Testis (tissue), 2 donors: ENCODE measurements at regions not wholly inside any gene's neighbourhood (a gene's known extent, or its start where the extent isn't known, plus 50 kb on each side); places are given as distances from the start of the nearest gene placed in this dataset.

Source experiments
- DNase-seq: peaks from one replicate; pipeline ENCODE4 v3.0.0-alpha.2; 2019
- H3K27ac ChIP-seq, 2 donors: fragments of 200-600 bp; sonication (generic); one replicate each; pipeline ENCODE4 v1.5.1; 2019
- H3K27me3 ChIP-seq: fragments of 200-600 bp; sonication (generic); one replicate; pipeline ENCODE4 v1.5.1; 2019
- H3K36me3 ChIP-seq: fragments of 200-600 bp; sonication (generic); one replicate; pipeline ENCODE4 v1.5.1; 2017; ENCODE audit warnings: low read depth; ENCODE audit errors: missing control alignments
- H3K4me1 ChIP-seq: fragments of 200-600 bp; sonication (generic); one replicate; pipeline ENCODE4 v1.5.1; 2019
- H3K4me3 ChIP-seq, 2 donors: fragments of 200-600 bp; sonication (generic); one replicate each; pipeline ENCODE4 v1.5.1; 2017 to 2019
- H3K9me3 ChIP-seq: fragments of 200-600 bp; sonication (generic); one replicate; pipeline ENCODE4 v1.5.1; 2017
- CTCF ChIP-seq, 3 experiments: fragments of 450-650 bp in 2 of 3; fragments of 200-600 bp in 1 of 3; sonication (generic) in 1 of 3; IDR thresholded peaks; one replicate each; pipeline ENCODE4 v1.5.1; 2016 to 2019; ENCODE audit warnings: antibody characterized with exemption in 3 of 3, mild to moderate bottlenecking in 2 of 3, moderate library complexity in 1 of 3
- POLR2A ChIP-seq: fragments of 450-650 bp; IDR thresholded peaks from one replicate; pipeline ENCODE4 v1.6.1; 2017; ENCODE audit warnings: antibody characterized with exemption, mild to moderate bottlenecking, moderate library complexity
- WGBS, 2 donors: methylation state at CpG; one replicate each; pipeline ENCODE4 v1.1.5; 2018; 5-methylcytosine and 5-hydroxymethylcytosine counted together
- intact Hi-C: fragments of 100-400 bp; cut with DNase I; formaldehyde crosslinking; loops from one replicate; pipeline ENCODE4 v1.15.1; 2023; ENCODE audit warnings: low total_unique reads

- 88 to 96% methylated on average over 1 of the region's 1 CpG for WGBS, 2 donors
- intact Hi-C loops, result no loop called here
Observed at GRCh38 chr4:133493776-133494175, 344.7 kb downstream of the PCDH10 start.

GRCh38 chr4:133493241-133493640 is 344.1 kb downstream of the PCDH10 start:
- WGBS, 2 donors, result 88 to 89% methylated on average over 1 of the region's 1 CpG
- H3K36me3 ChIP-seq, result no peaks in the 10 kb centered on the region
- H3K27me3 ChIP-seq, result no peaks in the 10 kb centered on the region
- H3K4me3 ChIP-seq, result no peak overlapping the region
- no peak for TF ChIP-seq POLR2A
- no peak for TF ChIP-seq CTCF (IDR thresholded peaks at IDR 0.05)
- no peak for DNase-seq
- no peaks in the 10 kb centered on the region for H3K9me3 ChIP-seq
- no peaks in the 10 kb centered on the region for H3K4me1 ChIP-seq
- intact Hi-C loops, result no loop called here
- no peak overlapping the region for H3K27ac ChIP-seq

More at GRCh38 chr4:133493776-133494175, 344.7 kb downstream of the PCDH10 start:
- Histone ChIP-seq H3K4me1 (no peaks in the 10 kb centered on the region), H3K9me3 (no peaks in the 10 kb centered on the region), H3K36me3 (no peaks in the 10 kb centered on the region), H3K27ac (no peak overlapping the region), H3K27me3 (no peaks in the 10 kb centered on the region), H3K4me3 (no peak overlapping the region)
- TF ChIP-seq CTCF (IDR thresholded peaks at IDR 0.05) (no peak), POLR2A (no peak)
- DNase-seq, result no peak

- no peak for DNase-seq
- Histone ChIP-seq H3K36me3 (no peaks in the 10 kb centered on the region), H3K9me3 (no peaks in the 10 kb centered on the region), H3K27me3 (no peaks in the 10 kb centered on the region), H3K4me3 (no peak overlapping the region), H3K4me1 (no peaks in the 10 kb centered on the region), H3K27ac (no peak overlapping the region)
- WGBS, 2 donors, result 30 to 50% methylated on average over 2 of the region's 2 CpGs
- intact Hi-C loops, result no loop called here
- TF ChIP-seq CTCF (IDR thresholded peaks at IDR 0.05), result no peak
- no peak for TF ChIP-seq POLR2A
Observed at GRCh38 chr4:133484287-133484686, 335.2 kb downstream of the PCDH10 start.

GRCh38 chr4:133483600-133484246 is 334.6 kb downstream of the PCDH10 start:
- intact Hi-C loops, result no loop called here
- no peak for TF ChIP-seq POLR2A
- TF ChIP-seq CTCF (IDR thresholded peaks at IDR 0.05), result peak in 1 of 3 experiments; percentile 35

GRCh38 chr4:133476063-133476462 is 327.0 kb downstream of the PCDH10 start:
- Histone ChIP-seq H3K9me3 (no peaks in the 10 kb centered on the region), H3K27ac (no peak overlapping the region), H3K36me3 (no peaks in the 10 kb centered on the region), H3K4me1 (no peaks in the 10 kb centered on the region), H3K27me3 (no peaks in the 10 kb centered on the region), H3K4me3 (no peak overlapping the region)
- TF ChIP-seq CTCF (IDR thresholded peaks at IDR 0.05), result no peak
- TF ChIP-seq POLR2A, result no peak
- WGBS, 2 donors, result 46 to 48% methylated on average over 1 of the region's 1 CpG
- intact Hi-C loops, result no loop called here
- no peak for DNase-seq

More at GRCh38 chr4:133483600-133484246, 334.6 kb downstream of the PCDH10 start:
- Histone ChIP-seq H3K4me3 (no peak overlapping the region), H3K9me3 (no peaks in the 10 kb centered on the region), H3K27ac (no peak overlapping the region), H3K4me1 (no peaks in the 10 kb centered on the region), H3K27me3 (no peaks in the 10 kb centered on the region), H3K36me3 (no peaks in the 10 kb centered on the region)
- WGBS, 2 donors, result 60 to 69% methylated on average over 4 of the region's 4 CpGs
- peak; percentile 24 for DNase-seq
